ENCODE measurements at regions not wholly inside any gene's neighbourhood (a gene's known extent, or its start where the extent isn't known, plus 50 kb on each side); places are given as distances from the start of the nearest gene placed in this dataset.

GRCh38 chr18:73979742-73980141, 167.9 kb downstream of the FBXO15 start:
- H3K9me3 Mint-ChIP-seq (ENCODE audit: low read depth, unreplicated experiment), result no peaks in the 10 kb centered on the region
- BruUV-seq (replicated peaks), result no TSS peak
- no peak for DNase-seq
- intact Hi-C loops (cut with micrococcal nuclease; ENCODE audit: unreplicated experiment), result loop anchor here (5.0 to 10.0 kb wide), 2 partner anchors 85 to 132 kb away; no protein-coding TSS in a partner anchor
- TF ChIP-seq, protein P1, sequence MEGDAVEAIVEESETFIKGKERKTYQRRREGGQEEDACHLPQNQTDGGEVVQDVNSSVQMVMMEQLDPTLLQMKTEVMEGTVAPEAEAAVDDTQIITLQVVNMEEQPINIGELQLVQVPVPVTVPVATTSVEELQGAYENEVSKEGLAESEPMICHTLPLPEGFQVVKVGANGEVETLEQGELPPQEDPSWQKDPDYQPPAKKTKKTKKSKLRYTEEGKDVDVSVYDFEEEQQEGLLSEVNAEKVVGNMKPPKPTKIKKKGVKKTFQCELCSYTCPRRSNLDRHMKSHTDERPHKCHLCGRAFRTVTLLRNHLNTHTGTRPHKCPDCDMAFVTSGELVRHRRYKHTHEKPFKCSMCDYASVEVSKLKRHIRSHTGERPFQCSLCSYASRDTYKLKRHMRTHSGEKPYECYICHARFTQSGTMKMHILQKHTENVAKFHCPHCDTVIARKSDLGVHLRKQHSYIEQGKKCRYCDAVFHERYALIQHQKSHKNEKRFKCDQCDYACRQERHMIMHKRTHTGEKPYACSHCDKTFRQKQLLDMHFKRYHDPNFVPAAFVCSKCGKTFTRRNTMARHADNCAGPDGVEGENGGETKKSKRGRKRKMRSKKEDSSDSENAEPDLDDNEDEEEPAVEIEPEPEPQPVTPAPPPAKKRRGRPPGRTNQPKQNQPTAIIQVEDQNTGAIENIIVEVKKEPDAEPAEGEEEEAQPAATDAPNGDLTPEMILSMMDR (IDR thresholded peaks at IDR 0.05; ENCODE audit: unreplicated experiment), result no peak
- H3K36me3 Mint-ChIP-seq (ENCODE audit: insufficient read depth, unreplicated experiment), result no peaks in the 10 kb centered on the region
- H3K4me3 Mint-ChIP-seq (ENCODE audit: low read depth, unreplicated experiment), result no peak overlapping the region
- H3K27ac Mint-ChIP-seq (ENCODE audit: unreplicated experiment), result peak overlapping the region; percentile 9
- H3K4me1 Mint-ChIP-seq (ENCODE audit: low read depth, unreplicated experiment), result peaks cover 16% of the 10 kb centered on the region
- no peaks in the 10 kb centered on the region for H3K27me3 Mint-ChIP-seq (ENCODE audit: unreplicated experiment)
- CTCF ChIA-PET, result interaction anchor here (0.8 to 1.5 kb wide), 2 partner anchors 72 to 1217 kb away, joined by 4 read pairs; no protein-coding TSS in a partner anchor

DNA sequence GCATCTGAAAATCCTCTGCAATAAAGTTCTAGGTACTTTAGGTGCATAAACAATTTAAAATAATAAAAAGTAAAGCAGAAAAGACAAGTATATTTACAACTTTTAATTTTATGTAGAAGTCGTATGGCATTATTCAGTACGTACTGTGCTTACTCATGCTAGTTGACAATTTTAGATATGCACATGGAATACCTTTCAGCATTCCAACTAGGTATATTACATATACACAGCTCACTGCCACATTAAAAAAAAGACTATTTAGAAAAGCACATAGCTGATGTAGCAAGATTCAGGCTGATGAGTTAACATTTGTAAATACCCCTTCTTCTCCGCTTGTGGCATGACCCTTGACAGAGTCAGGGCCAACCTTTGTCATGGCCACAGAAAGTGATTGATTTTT, 171.2 kb downstream of the FBXO15 start:
- Mint-ChIP-seq H3K4me3 (ENCODE audit: low read depth, unreplicated experiment) (no peak overlapping the region), H3K9me3 (ENCODE audit: low read depth, unreplicated experiment) (no peaks in the 10 kb centered on the region), H3K27ac (ENCODE audit: unreplicated experiment) (no peak overlapping the region), H3K27me3 (ENCODE audit: unreplicated experiment) (no peaks in the 10 kb centered on the region), H3K36me3 (ENCODE audit: insufficient read depth, unreplicated experiment) (no peaks in the 10 kb centered on the region), H3K4me1 (ENCODE audit: low read depth, unreplicated experiment) (peaks cover 16% of the 10 kb centered on the region)
- DNase-seq, result no peak
- CTCF ChIA-PET, result no interaction called here
- intact Hi-C loops (cut with micrococcal nuclease; ENCODE audit: unreplicated experiment), result no loop called here
- TF ChIP-seq, protein P1 (IDR thresholded peaks at IDR 0.05; ENCODE audit: unreplicated experiment), result no peak
- no TSS peak for BruUV-seq (replicated peaks)

DNA sequence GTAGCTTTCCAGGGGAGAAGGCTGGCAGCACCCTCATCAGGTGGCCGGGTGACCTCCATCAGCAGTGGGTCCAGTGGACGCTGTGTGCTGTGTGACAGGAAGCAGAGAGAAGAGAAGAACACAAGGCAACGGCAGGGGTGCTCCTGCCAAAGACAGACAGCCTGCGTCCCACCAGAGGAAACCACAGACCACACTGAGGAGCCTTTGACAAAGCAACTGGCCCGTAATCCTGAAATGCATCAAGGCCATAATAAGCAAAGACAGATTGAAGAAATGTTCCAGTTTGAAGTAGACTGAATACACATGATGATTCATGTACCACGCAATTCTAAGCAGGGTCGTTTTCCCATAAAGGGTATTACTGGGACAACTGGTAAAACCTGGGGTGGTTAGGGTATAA, 172.4 kb downstream of the FBXO15 start:
- no peak for DNase-seq
- intact Hi-C loops (cut with micrococcal nuclease; ENCODE audit: unreplicated experiment), result no loop called here
- H3K27me3 Mint-ChIP-seq (ENCODE audit: unreplicated experiment), result no peaks in the 10 kb centered on the region
- CTCF ChIA-PET, result no interaction called here
- TF ChIP-seq, protein P1 (IDR thresholded peaks at IDR 0.05; ENCODE audit: unreplicated experiment), result no peak
- H3K36me3 Mint-ChIP-seq (ENCODE audit: insufficient read depth, unreplicated experiment), result no peaks in the 10 kb centered on the region
- no peak overlapping the region for H3K27ac Mint-ChIP-seq (ENCODE audit: unreplicated experiment)
- no peaks in the 10 kb centered on the region for H3K9me3 Mint-ChIP-seq (ENCODE audit: low read depth, unreplicated experiment)
- peaks cover 9% of the 10 kb centered on the region for H3K4me1 Mint-ChIP-seq (ENCODE audit: low read depth, unreplicated experiment)
- BruUV-seq (replicated peaks), result no TSS peak
- no peak overlapping the region for H3K4me3 Mint-ChIP-seq (ENCODE audit: low read depth, unreplicated experiment)

GRCh38 chr18:73973972-73974371, 173.7 kb downstream of the FBXO15 start:
- no peak for DNase-seq
- Mint-ChIP-seq H3K36me3 (ENCODE audit: insufficient read depth, unreplicated experiment) (no peaks in the 10 kb centered on the region), H3K4me3 (ENCODE audit: low read depth, unreplicated experiment) (no peak overlapping the region), H3K27ac (ENCODE audit: unreplicated experiment) (no peak overlapping the region), H3K9me3 (ENCODE audit: low read depth, unreplicated experiment) (no peaks in the 10 kb centered on the region), H3K27me3 (ENCODE audit: unreplicated experiment) (no peaks in the 10 kb centered on the region), H3K4me1 (ENCODE audit: low read depth, unreplicated experiment) (no peaks in the 10 kb centered on the region)
- BruUV-seq (replicated peaks), result no TSS peak
- CTCF ChIA-PET, result no interaction called here
- intact Hi-C loops (cut with micrococcal nuclease; ENCODE audit: unreplicated experiment), result no loop called here
- TF ChIP-seq, protein P1 (IDR thresholded peaks at IDR 0.05; ENCODE audit: unreplicated experiment), result no peak

Data from Calu3 (cell line).